Astrocyte of the hippocampus (primary cell): ENCODE measurements at regions not wholly inside any gene's neighbourhood (a gene's known extent, or its start where the extent isn't known, plus 50 kb on each side); places are given as distances from the start of the nearest gene placed in this dataset.
"Not testable (repeated sequence)": the region's sequence is repeated elsewhere in the genome, so short reads cannot be mapped to it uniquely, and the experiment has no call there.

ENCODE experiments used
- DNase-seq: peaks from one replicate; pipeline ENCODE4 v3.0.0; 2011; ENCODE audit warnings: low read depth, low spot score

DNA sequence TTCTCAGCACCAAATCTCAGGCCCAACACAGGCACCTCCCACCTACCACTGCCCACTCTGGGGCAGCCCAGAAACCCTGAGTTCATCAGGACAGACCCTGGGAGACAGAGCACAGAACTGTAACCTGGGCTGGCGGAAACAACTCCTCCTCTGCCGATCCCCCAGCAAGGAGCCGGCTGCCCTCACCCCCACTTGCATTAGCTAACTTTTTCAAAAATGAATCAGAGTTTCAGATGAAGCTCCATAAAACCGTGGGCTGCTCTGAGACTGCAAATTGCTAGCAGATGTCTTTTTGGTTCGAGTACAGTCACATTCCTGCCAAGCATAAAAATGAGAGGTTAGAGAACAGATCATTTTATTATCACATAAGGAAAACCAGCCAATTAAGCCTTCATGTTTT is 93.4 kb upstream of the PARD3 start:
- no peak for DNase-seq

DNA sequence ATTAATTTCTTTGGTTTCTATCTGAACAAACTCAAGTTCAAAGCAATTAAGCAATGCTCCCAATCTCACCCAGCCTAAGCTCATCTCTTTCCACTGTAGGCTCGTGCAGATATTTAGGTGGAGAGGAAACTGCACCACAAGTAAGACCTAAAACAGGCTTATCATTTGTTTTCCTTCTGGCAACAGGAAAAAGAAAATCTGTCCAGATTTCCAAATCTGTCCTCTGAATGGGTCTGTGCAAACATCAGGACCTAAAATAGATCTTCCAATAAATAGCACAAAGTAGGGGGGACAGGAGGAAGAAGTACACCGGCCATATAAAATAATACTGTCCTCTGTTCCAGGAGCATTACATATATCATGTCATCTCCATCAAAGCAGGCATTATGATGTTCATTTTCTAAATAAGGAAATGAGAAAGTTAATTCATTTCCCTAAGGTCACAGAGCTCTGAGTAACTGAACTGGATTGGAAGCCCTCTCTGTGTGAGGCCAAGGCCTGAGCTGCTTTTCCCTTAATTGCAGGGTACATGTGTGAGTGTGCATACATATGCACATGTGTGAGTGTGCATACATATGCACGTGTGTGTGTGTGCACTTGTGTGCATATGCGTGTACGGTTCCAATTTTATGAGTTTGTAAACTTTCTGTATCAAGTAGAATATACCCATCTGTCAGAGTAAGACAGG is 92.8 kb upstream of the PARD3 start:
- no peak for DNase-seq

DNA sequence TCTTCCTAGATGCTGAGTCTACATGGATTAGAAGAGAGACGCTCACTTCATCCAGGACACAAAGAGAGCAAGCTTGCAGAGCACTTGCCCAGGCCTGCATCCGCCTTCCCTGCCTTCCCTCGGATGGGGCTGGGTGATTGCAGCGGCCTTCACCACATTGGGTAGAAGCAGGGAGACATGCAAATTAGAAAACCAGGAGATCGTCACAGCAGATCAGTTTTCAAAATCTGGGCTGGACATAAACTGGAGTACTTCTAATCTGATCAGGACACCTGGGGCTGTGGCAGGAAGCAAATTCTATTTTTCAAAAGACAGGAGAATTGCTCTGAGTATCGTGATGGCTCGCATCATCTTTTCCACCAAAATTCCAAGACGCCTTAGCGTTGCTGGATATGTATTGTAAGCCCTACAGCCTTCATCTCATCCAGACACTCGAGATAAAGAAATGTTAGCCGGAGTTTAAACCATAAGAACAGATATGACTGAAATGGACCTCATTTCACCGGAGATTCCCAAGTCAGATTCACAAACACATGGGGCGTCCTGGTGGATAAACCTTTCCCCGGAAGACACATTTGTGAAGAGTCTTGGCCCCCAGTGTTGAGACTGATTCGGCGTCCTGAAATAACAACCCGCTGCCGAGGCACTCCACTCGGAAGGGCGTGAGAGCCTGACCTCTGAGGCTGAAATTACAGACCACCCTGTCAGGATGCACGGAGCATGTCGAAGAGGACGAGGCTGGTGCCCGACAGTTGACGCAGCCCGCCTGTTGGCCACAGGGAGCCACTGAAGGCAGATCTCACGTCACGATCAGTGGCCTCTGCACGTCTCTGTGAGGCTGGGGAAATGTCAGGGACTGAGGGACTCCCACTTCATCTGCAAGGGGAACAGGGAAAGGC is 91.2 kb upstream of the PARD3 start:
- no peak for DNase-seq

DNA sequence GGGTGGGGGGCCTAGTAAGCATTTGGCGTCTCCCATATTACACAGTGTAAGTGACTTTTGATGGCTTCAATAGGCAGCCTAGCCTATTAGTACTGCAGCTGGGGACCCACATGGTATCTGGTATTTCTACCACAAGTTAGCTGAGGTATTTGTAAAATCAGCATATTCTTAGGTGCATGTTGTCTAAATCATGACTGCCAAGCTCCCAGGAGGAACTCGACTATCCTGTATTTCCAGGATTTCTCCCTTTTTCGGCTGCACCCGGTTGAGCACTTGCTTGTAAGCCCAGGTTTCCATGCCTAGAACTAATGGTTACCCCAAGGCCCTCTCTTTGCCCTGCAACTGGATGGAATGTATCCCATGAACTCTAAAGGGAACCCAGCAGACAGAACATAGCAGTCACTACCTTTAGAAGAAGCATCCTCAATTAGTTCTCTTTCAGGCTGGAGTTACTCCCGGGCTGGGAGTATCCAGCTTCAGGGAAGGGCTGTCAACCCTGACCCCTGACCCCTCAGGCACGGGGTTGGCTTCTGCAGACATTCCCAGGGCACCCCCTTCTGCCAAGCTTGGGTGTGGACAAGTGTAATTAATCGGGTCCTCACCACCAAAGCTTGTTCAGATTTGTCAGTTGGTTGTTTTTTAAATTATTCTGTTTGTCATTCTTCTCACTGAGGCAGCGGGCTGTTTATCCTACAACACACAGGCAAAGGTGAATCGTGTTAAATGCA is 90.3 kb upstream of the PARD3 start:
- no peak for DNase-seq

DNA sequence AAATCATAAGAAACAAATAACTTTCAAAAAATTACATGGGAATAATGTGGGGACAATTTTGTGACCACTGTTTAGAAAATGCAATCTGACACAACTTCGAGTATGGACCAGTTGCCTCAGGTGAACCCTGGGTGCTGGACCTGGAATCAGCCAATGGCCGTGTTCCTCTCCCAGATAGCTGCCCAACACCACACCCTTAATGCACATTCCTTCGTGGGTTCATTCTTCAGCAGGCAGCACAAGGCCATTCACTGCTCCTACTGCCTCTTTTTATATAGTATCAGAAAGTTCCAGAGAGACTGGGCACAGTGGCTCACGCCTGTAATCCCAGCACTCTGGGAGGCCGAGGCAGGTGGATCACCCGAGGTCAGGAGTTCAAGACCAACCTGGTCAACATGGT is 89.1 kb upstream of the PARD3 start:
- no peak for DNase-seq

DNA sequence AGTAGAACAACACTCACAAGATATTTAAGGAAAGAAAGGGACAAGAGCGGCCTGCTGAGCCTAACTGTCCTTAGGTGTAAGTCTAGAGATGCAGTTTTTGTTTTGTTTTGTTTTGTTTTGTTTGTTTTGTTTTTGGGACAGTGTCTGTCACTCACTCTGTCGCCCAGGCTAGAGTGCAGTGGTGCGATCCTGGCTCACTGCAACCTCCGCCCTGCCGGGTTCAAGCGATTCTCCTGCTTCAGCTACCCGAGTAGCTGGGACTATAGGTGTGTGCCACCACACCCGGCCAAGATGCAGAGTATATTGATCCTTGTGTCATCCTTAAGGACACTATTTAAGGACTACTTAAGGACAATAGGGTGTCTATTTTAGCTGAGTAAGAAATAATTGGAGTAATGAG is 84.1 kb upstream of the PARD3 start:
- no peak for DNase-seq

DNA sequence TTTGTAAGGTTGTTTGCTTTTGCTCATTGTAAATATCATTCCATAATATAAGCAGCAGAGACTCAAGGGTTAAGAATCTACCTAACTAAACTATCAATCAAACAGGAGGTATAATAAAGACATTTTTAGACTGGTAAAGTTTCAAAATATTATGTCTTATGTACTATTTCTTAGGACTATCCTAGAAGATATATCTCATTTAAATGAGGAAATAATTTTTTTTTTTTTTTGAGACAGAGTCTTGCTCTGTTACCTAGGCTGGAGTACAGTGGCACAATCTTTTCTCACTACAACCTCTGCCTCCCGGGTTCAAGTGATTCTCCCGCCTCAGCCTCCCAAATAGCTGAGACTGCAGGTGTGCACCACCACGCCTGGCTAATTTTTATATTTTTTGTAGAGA is 80.9 kb upstream of the PARD3 start:
- no peak for DNase-seq

DNA sequence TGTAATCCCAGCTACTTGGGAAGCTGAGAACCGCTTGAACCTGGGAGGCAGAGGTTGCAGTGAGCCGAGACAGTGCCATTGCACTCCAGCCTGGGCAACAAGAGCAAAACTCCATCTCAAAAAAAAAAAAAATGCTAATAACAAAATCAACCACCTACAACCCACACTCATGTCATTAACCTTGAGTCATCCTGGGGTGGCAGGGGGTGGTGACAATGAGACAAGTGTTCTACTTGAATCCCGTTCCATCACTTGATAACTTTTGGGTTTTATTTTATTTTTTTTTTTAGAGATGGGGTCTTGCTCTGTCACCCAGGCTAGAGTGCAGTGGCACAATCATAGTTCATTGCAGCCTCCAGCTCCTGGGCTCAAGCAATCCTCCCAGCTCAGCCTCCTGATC is 80.0 kb upstream of the PARD3 start:
- not testable (repeated sequence) for DNase-seq

DNA sequence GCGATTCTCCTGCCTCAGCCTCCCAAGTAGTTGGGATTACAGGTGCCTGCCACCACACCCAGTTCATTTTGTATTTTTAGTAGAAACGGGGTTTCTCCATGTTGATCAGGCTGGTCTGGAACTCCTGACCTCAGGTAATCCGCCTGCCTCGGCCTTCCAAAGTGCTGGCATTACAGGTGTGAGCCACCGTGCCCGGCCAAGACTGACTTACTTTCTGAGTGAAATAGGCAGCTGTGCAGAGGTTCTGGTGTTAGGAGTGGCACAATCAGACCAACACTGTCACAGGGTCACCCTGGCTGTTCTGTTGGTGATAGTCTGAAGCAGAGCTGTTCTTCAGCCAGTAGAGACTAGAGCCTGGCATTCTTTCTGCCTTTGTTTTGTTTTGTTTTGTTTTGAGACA is 77.4 kb upstream of the PARD3 start:
- not testable (repeated sequence) for DNase-seq

DNA sequence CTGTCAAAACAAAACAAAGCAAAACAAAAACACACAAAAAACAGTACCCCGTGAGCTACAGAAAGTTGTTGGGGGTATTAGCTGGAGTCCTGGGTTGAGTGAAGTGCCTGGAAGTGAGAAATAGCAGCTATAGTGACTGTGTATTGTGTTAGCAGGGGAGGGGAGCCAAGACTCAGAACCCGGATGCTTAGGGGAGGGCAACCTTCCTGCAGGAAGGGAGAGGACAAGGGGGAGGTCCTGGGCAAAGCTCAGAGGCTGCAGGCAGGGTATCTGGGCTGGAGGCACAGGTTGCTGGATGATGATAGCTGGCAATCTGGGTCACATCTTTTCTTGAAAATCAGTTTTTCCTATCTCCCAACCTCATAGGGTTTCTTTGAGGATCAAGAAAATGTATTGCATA is 75.8 kb upstream of the PARD3 start:
- no peak for DNase-seq

DNA sequence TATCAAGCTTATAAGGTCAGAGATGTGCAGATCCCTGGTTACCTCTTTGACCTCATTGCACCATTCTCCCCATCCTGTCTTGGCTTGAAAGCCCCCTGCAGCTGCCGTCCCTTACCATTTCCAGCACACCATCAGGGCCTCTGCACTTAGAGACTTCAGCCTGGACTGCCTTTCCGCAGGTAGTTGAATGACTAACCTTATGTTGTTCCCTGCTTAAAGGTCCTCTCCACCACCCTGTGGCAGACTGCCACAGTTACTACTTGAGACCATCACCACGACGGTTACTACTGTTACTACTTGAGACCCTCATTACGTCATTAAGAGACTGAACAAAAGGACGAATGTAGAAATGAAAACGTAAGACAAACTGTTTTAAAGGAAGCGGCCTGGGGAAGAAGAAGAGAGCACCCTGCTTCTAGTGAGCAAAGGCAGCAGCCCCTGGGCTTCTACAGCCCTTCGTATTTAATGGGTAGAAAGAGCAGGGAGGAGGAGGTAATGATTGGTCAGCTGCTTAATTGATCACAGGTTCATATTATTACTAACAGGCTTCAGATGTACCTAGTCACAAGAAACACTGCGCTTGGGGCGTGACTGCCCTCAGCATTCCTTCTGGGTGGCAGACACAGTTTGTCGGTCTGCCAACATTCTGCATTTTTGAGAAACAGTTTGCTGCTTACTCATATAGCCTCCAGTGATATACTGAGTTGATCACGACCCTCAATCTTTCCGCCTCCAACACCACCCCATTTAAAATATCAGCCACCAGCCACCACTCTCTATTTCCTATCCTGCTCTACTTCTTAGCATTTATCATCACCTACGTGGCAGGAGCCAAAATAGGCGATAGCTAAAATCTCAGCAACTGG is 74.1 kb upstream of the PARD3 start:
- peak; percentile 77 for DNase-seq

DNA sequence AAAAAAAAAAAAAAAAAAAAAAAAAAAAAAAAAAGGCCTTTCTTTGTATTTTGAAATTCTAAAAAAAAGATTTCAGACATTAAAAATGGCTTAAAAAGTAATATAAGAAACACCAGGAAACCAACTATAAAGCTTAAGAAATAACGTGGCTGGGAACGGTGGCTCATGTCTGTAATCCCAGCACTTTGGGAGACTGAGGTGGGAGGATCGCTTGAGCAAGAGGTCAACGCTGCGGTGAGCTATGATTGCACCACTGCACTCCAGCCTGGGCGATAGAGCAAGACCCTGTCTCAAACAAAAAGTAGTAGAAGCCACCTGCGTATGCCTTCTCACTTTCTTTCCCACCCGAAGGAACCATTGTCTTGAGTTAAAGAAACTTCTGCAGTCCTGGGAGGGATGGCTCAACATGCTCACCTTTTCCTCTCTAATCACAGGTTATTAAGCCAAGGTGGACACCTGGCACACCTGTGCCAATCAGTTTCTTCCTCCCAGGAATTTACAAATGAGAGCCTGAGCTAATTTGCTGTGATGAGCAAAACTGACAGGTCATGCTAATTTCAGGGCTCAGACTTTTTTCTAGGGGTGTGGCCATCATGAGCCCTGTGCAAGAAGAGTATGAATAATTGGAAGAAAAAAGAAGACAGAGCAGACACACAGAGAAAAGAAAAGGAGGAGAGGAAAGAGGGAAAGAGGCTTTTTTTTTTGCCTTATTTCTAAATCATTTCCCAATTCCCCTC is 72.0 kb upstream of the PARD3 start:
- DNase-seq, result no peak

DNA sequence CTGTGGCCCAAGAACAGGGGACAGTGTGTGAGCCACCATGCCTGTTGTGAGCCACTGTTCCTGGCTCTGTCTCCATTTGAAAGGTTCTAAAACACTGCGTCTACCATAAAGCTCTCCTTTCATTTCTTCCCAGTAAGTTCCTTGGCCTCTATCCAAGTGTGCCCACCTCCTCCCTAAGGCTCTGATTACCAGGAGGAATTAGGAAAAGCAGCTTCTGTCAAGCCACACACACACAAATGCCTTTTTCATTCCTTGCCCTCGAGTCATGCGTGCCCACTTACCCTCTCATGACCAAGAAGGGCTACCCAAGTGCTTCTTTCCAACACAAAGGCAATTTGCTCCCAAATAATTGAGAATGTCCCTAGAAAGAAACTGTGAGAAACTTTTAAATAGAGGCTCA is 70.8 kb upstream of the PARD3 start:
- peak; percentile 44 for DNase-seq

DNA sequence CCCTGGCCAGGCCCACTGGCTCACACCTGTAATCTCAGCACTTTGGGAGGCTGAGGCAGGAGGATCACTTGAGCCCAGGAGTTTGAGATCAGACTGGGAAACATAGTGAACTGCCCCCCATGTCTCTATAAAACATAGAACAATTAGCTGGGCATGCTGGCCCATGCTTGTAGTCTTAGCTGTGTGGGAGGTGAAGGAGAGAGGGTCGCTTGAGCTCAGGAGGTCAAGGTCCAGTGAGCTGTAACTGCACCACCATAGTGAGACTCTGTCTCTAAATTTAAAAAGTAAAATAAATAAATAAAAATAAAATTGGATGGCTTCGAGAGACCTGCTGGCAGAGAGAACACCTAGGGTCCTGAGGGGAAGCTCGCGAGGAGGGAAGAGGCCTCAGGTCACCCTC is 69.9 kb upstream of the PARD3 start:
- no peak for DNase-seq

DNA sequence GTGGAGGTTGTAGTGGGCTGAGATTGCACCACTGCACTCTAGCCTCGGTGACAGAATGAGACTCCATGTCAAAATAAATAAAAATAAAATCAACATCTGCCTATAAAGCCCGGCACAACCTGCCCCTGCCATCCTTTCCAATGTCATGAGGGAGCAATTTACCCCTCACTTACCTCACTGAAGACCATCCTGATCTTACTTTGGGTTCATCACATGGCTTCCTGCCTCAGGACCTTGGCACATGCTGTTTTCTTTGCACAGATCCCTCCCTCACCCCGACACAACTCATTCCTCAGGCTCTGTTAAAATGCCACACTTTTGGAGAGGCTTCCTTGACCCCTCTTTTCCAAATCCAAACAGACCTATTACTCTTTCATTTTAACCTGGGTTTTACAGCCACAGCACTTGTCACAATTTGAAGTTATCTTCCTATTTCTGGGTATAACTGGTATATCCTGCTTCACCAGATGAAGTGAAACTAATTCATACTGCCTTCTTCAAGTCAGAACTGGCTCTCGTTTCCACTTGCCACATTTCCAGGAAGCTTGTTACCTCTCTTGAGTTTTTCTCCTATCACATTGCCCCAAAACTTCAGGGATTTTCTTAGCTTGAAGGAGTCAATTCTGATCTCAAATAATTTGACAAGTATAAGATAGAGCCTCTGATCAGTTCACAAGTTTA is 69.3 kb upstream of the PARD3 start:
- DNase-seq, result no peak

DNA sequence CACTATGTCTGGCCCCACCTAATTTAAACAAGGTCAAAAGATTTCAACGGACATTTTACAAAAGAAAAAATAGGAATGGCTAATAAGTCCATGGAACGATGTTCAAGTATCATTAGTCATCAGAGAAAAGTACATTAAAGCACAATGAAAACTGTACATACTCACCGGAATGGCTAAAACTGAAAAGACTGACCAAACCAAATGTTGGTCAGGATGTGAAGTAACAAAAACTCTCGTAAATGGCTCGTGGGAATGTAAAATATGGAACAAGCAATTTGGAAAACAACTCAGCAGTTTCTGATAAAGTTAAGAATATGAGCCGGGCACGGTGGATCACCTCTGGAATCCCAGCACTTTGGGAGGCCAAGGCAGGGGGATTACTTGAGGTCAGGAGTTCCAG is 65.7 kb upstream of the PARD3 start:
- DNase-seq, result no peak

DNA sequence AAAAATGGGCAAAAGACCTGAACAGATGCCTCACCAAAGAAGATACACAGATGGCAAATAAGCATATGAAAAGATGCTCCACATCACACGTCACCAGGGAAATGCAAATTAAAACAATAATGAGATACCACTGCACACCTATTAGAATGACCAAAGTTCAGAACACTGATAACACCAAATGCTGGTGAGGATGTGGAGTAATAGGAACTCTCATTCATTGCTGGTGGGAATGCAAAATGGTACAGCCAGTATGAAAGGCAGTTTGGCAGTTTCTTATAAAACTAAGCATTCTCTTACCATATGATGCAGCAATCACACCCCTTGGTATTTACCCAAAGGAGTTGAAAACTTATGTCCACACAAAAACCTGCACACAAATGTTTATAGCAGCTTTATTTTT is 63.6 kb upstream of the PARD3 start:
- not testable (repeated sequence) for DNase-seq

DNA sequence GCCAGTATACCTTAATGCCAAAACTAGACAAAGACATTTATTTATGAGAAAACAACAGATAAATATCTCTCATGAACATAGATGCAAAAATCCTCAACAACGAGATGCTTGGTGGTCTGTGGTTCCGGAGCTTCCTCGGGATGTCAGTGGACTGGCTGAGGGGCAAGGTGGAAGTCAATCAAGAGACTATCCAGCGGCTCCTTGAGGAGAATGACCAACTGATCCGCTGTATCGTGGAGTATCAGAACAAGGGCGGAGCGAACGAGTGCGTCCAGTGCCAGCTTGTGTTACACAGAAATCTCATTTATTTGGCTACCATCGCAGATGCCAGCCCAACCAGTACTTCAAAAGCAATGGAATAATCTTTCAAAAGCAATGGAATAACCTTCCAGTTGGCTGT is 60.0 kb upstream of the PARD3 start:
- no peak for DNase-seq

DNA sequence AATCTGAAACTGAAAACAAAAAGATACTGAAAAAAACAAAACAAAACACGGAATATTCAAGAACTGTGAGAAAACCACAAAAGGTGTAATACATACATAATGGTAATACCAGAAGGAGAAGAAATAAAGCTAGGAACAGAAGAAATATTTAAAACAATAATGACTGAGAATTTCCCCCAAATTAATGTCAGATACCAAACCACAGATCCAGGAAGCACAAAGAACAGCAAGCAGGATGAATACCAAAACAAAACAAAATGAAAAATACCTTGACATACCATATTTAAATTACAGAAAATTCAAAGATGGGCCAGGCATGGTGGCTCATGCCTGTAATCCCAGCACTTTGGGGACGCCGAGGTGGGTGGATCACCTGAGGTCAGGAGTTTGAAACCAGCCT is 57.7 kb upstream of the PARD3 start:
- no peak for DNase-seq

DNA sequence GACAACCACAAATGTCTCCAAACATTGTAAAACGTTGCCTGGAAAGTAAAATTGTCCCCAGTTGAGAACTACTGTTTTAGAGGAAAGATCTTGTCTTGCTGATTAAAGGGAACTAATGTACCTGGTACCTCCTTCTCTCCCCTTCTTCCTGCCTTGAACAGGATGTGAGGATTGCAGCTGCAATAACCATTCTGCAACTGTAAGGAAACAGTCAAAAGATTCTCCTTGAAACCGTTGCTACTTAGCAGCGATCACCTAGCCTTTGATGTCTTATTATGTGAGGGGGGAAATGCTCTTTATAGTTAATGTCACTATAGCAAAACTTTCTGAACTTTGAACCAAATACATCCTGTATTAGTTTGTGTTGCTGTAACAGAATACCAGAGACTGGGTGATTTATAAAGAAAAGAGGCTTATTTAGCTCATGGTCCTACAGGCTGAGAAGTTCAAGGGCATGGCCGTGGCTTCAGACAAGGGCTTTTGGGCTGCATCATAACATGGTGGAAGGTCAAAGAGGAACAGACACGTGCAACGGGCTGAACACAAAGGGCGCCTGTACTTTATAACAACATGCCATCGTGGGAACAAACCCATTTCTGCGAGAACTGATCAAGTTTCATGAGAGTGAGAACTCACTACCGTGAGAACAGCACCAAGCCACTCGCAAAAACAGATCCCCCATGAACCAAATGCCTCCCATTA is 54.2 kb upstream of the PARD3 start:
- no peak for DNase-seq
